ENCODE measurements at regions not wholly inside any gene's neighbourhood (a gene's known extent, or its start where the extent isn't known, plus 50 kb on each side); places are given as distances from the start of the nearest gene placed in this dataset.

- TF ChIP-seq CTCF (IDR thresholded peaks at IDR 0.05; ENCODE audit: insufficient read depth, missing control alignments): no peak
- FAIRE-seq (no peak), DNase-seq (ENCODE audit: insufficient read length, low spot score) (no peak)
Measured at GRCh38 chr16:25395528-25395927, 137.9 kb upstream of the ZKSCAN2 start.

GRCh38 chr16:25390761-25391160, 133.1 kb upstream of the ZKSCAN2 start:
- no peak for TF ChIP-seq CTCF (IDR thresholded peaks at IDR 0.05; ENCODE audit: insufficient read depth, missing control alignments)
- DNase-seq (ENCODE audit: insufficient read length, low spot score) (no peak), FAIRE-seq (no peak)

GRCh38 chr16:25374556-25374955, 116.9 kb upstream of the ZKSCAN2 start:
- FAIRE-seq: no peak
- TF ChIP-seq CTCF (IDR thresholded peaks at IDR 0.05; ENCODE audit: insufficient read depth, missing control alignments): no peak
- DNase-seq (ENCODE audit: insufficient read length, low spot score): no peak

- TF ChIP-seq CTCF (IDR thresholded peaks at IDR 0.05; ENCODE audit: insufficient read depth, missing control alignments): no peak
- FAIRE-seq (no peak), DNase-seq (ENCODE audit: insufficient read length, low spot score) (no peak)
Measured at GRCh38 chr16:25372716-25373115, 115.1 kb upstream of the ZKSCAN2 start.

GRCh38 chr16:25371342-25371741, 113.7 kb upstream of the ZKSCAN2 start:
- DNase-seq (ENCODE audit: insufficient read length, low spot score): no peak
- TF ChIP-seq CTCF (IDR thresholded peaks at IDR 0.05; ENCODE audit: insufficient read depth, missing control alignments): no peak
- FAIRE-seq: no peak

GRCh38 chr16:25370541-25370940, 112.9 kb upstream of the ZKSCAN2 start:
- DNase-seq (ENCODE audit: insufficient read length, low spot score) (no peak), FAIRE-seq (no peak)
- no peak for TF ChIP-seq CTCF (IDR thresholded peaks at IDR 0.05; ENCODE audit: insufficient read depth, missing control alignments)

GRCh38 chr16:25367773-25368524, 110.3 kb upstream of the ZKSCAN2 start:
- no peak for TF ChIP-seq CTCF (IDR thresholded peaks at IDR 0.05; ENCODE audit: insufficient read depth, missing control alignments)
- DNase-seq (ENCODE audit: insufficient read length, low spot score): no peak
- FAIRE-seq: no peak

Data from D721Med (cell line).